ENCODE measurements at regions not wholly inside any gene's neighbourhood (a gene's known extent, or its start where the extent isn't known, plus 50 kb on each side); places are given as distances from the start of the nearest gene placed in this dataset.

GRCh38 chr3:72441284-72441994 lies 406.8 kb downstream of the SHQ1 start:
- intact Hi-C loops (cut with micrococcal nuclease), result loop anchor here (10.0 kb wide), 2 partner anchors 643 to 1217 kb away; no protein-coding TSS in a partner anchor

DNA sequence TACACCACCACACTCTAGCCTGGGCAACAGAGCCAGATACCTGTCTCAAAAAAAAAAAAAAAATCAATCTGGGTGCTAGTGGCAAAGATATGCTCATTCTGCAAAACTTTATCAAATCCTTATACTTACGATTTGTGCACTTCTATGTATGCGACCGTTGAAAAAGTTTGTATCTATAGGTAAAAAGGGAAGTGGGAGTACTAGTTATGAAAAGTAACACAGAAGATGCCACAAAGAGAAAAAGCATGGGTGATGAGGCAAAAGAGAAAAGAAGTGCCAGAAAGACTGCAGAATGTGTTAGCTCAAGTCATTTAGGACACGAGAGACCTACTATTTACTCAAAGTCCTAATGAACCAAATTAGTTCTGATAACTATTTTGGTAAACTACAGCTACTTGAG lies 407.8 kb downstream of the SHQ1 start:
- intact Hi-C loops (cut with micrococcal nuclease), result loop anchor here (10.0 kb wide), 2 partner anchors 644 to 1216 kb away; no protein-coding TSS in a partner anchor

DNA sequence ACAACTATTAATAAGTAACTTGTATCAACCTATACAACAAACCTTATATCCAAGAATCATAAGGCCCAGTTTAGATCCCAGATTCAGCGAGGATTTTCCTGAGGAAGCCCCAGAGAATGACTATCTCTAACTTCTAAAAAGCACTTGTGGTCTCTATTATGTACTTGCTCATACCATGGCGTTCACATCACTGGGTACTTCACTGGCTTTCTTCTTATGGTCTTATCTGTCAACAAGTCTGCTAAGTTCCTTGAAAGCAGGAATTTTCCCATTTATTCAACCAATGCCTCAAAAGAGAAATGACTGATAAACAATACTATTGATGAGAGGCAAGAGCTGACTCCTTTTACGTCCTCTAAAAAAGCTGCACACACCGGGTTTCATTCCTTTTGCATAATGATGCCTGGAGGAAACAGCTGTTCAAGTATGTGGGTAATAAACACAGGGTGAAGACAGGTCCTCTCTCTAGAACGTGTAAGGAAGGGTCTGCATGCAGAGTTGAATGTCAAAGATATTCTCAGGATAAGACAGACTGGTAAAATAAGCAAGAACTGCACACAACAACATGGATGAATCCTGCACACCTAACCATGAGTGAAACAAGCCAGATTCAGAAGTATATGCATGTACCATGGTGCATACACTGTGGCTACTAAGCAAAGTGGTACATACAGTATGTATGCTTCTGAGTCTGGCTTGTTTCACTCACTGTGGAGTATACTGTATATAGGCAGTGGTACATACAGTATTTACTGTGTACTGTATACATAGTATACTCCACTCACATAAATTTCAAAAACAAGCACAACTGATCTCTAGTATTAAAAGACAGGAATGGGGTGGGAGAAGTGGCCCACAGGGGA lies 408.7 kb downstream of the SHQ1 start:
- intact Hi-C loops (cut with micrococcal nuclease), result loop anchor here (10.0 kb wide), 2 partner anchors 645 to 1215 kb away; no protein-coding TSS in a partner anchor

DNA sequence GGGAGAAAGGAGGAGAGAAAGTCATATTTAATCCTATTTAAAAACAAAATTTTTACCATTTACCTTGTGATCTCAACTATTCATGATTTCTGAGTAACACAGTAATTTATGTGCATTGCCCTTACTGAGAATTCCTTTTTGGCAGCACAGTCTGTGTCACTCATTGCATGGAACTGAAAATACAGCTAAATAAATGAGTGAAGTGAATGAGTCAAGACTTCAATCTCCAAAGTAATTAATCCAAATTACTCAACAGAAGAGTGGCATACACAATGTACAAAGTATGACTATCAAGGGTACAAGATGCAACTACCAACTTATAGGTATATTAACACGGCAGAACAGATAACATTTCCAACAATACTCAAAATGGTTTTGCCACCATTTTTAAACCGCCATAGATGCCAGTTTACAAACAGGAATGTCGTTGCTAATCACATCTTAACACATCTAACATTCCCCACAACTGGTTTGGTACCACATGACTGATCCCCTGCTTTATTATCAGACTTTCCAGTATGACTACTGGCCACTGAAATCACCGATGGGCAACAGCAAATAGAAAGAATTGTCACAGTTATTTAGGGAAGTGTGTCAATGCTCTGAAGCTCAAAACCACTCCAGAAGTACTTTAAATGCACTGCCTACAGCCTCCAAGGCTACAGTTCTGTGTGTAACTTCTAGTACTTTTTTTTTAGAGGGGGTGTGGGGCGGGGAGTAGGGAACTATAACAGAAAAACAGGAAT lies 410.4 kb downstream of the SHQ1 start:
- intact Hi-C loops (cut with micrococcal nuclease), result loop anchor here (1.0 kb wide), 2 partner anchors 7 to 11 kb away; no protein-coding TSS in a partner anchor

DNA sequence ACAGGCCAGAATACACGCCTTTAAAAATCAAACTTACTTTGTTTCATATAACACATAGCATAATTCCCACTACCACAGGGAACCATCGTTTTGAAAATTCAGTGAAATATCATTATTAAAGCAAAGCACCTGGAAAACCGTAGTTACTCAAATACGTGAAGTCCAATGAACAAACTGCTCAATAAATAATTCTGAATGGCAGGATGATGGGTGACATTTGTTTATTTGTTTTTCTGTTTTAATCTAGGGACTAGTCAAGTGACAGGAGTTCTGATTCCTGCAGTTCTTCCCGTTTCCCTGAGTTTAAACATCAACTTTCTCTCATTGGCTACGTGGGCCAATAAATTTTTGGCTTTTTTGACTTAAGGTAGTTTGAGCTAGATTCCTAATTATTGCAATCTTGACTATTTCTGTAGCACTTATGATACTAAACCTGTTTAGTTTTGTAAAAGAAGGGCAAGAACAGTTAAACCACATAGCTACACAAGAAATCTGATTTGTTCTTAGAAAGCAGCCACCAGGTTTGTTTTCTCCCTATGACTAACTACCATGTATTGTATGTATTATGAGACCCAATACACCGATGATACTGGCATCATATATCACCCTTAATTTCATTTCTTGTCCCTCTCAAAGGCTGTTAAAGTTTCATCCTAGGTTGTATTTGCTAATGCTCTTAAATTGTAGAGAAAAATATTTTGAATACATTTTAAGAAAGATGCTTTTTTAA lies 411.2 kb downstream of the SHQ1 start:
- intact Hi-C loops (cut with micrococcal nuclease), result loop anchor here (1.0 kb wide), 2 partner anchors 8 to 10 kb away; no protein-coding TSS in a partner anchor

- intact Hi-C loops (cut with micrococcal nuclease), result no loop called here
Observed at GRCh38 chr3:72434296-72434695, 413.9 kb downstream of the SHQ1 start.

GRCh38 chr3:72432246-72432645 lies 416.0 kb downstream of the SHQ1 start:
- intact Hi-C loops (cut with micrococcal nuclease), result no loop called here

DNA sequence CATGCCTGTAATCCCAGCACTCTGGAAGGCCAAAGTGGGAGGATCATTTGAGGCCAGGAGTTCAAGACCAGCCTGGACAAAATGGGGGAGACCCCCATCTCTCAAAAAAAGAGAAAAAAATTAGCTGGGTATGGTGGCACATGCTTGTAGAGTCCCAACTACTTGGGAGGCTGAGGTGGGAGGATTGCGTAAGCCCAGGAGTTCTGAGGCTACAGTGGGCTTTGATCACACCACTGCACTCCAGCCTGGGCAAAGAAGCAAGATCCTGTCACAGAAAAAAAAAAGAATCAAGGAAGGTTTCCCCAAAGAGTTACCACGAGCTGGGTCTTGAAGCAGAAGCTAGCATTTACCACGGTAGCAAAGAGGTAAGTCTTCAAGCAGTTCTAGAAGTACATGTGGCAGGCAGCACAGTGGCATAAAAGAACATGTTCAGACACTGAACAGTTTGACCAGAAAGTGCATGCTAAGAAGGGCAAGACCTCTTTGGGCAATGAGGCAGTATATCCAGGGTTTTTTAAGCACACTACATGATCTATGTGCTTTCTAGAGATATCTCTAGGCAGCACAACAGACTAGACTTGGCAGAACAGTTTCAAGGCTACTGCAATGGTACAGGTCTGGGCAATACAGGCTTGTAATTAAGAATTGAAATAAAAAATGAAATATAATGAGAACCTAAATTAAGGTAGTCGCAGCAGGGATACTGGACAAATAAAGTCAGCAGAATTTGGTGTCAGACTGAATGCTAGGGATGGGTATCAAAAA lies 418.5 kb downstream of the SHQ1 start:
- intact Hi-C loops (cut with micrococcal nuclease), result loop anchor here (5.0 kb wide), 4 partner anchors 52 to 328 kb away; no protein-coding TSS in a partner anchor

DNA sequence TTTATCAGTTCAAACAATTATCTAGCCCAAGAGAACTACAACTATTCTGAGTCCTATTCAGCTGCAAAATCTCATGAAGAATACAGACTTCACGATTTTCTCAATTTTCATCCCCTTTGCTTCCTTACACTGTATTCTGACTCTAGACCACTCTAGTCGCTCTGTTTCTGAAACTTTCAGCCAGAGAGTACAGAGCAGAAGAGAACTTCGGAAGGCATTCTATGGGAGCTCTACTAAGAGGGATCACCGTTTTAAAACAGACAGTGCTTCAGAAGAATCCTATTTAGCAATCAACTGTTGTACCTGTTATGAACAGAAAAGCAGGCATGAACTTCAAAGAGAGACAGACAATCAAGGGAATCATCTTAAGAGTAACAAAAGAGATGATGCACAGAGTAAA lies 419.4 kb downstream of the SHQ1 start:
- intact Hi-C loops (cut with micrococcal nuclease), result loop anchor here (5.0 kb wide), 4 partner anchors 52 to 328 kb away; no protein-coding TSS in a partner anchor

GRCh38 chr3:72427624-72428023 lies 420.6 kb downstream of the SHQ1 start:
- intact Hi-C loops (cut with micrococcal nuclease), result loop anchor here (1.0 to 5.0 kb wide), 6 partner anchors 10 to 330 kb away; no protein-coding TSS in a partner anchor

- intact Hi-C loops (cut with micrococcal nuclease), result loop anchor here (1.0 to 5.0 kb wide), 6 partner anchors 10 to 330 kb away; no protein-coding TSS in a partner anchor
Observed at GRCh38 chr3:72426618-72427397, 421.4 kb downstream of the SHQ1 start.

DNA sequence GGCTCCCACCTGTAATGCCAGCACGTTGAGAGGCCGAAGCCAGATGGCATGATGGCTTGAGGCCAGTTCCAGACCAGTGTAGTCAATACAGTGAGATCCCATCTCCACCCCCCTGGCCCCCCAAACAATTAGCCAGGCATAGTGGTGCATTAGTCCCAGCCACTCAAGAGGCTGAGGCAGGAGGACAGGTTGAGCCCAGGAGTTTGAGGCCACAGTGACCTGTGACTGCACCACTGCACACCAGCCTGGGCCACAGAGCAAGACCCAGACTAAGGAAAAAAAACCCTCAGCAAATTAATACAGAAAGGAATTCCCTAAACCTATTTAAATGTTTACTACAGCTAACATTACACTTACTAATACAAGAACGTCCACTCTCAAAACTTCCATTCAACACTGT lies 424.6 kb downstream of the SHQ1 start:
- intact Hi-C loops (cut with micrococcal nuclease), result no loop called here

GRCh38 chr3:72421786-72422185 lies 426.5 kb downstream of the SHQ1 start:
- intact Hi-C loops (cut with micrococcal nuclease), result no loop called here

- intact Hi-C loops (cut with micrococcal nuclease), result no loop called here
Observed at GRCh38 chr3:72421126-72421525, 427.1 kb downstream of the SHQ1 start.

DNA sequence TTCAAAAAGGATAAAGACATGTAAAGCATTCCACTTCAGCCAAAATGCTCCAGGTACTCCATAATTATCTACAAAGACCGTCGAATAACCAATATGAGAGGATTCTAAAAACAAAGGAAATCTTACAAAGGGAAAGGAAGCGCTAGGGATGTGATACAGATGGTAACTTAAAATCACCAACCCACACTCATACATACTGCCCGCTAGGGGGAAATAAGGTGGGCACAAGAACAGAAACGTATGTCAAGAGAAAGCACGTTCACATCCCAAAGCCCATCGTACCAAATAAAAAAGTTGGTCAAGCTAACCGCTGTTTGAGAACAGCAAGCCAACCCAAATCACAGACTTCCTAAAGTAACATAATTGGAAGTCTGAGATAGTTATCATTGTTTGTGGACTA lies 429.4 kb downstream of the SHQ1 start:
- intact Hi-C loops (cut with micrococcal nuclease), result no loop called here

GRCh38 chr3:72418244-72418643 lies 430.0 kb downstream of the SHQ1 start:
- intact Hi-C loops (cut with micrococcal nuclease), result no loop called here

DNA sequence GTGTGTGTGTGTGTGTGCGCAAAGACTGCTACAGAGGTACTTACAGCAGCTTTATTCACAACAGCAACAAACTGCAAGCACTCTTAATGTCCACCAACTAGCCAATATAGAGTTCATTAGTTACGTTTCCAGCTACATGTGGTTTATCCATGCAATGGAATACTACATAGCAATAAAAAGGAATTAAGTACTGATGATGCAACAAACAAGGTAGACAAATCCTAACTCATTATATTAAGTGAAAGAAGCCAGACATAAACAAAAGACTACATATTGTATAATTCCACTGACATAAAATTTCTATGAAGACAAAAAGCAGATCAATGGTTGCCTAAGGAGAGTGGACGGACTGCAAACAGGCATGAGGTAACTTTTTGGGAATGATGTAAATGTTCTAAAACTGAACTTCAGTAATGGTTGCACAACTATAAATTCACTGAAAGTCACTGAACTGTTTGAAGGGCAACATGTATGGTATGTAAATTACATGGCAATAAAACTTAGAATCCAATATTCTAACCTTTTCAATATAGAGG lies 433.7 kb downstream of the SHQ1 start:
- intact Hi-C loops (cut with micrococcal nuclease), result no loop called here

DNA sequence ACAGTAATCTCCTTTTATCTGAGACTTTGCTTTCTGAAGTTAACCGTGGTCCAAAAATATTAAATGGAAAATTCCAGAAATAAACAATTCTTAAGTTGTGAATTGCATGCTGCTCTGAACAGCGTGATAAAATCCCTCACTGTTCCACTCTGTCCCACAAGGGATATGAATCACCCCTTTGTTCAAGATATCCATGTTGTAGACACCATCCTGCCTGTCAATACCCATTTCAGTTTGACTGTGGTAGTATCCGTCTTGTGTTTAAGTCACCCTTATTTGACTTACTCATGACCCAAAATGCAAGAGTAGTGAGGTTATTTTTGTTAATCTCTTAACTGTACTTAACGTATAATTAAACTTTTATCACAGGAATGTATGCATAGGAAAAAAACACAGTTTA lies 435.0 kb downstream of the SHQ1 start:
- intact Hi-C loops (cut with micrococcal nuclease), result loop anchor here (1.0 kb wide), 1 partner anchor 36 kb away; no protein-coding TSS in a partner anchor

All from T-helper 1 cell treated with Interleukin-12 subunit alpha and Interleukin-12 subunit beta and Interleukin-4 antibody, amounts not matched to agents 30 ng/mL and 1 ng/mL, for 36 hours (primary cell).